ENCODE measurements at regions not wholly inside any gene's neighbourhood (a gene's known extent, or its start where the extent isn't known, plus 50 kb on each side); places are given as distances from the start of the nearest gene placed in this dataset.

- TF ChIP-seq CHD7 (IDR thresholded peaks at IDR 0.05; ENCODE audit: insufficient replicate concordance, low read length) (no peak), EP300 (IDR thresholded peaks at IDR 0.05; ENCODE audit: borderline replicate concordance in 1 of 2, low read depth in 2 of 2, low read length in 2 of 2) (no peak), CHD1 (IDR thresholded peaks at IDR 0.05; ENCODE audit: low read depth, low read length) (no peak), NRF1 (IDR thresholded peaks at IDR 0.05; ENCODE audit: low read depth, low read length) (no peak), RBBP5 (IDR thresholded peaks at IDR 0.05; ENCODE audit: borderline replicate concordance, low read depth, low read length) (no peak), SP1 (IDR thresholded peaks at IDR 0.05; ENCODE audit: low read depth, low read length) (no peak), GTF2F1 (IDR thresholded peaks at IDR 0.05; ENCODE audit: borderline replicate concordance, low read depth, low read length) (no peak), CTCF (IDR thresholded peaks at IDR 0.05; ENCODE audit: control extremely low read depth in 1 of 3, insufficient read depth in 1 of 3, low read depth in 1 of 3, low read length in 3 of 3) (no peak), TCF12 (IDR thresholded peaks at IDR 0.05; ENCODE audit: low read depth, low read length) (no peak), EZH2 (IDR thresholded peaks at IDR 0.05; ENCODE audit: low read depth, low read length, severe bottlenecking) (no peak)
Observed at GRCh38 chr5:27810458-27810857, 772.1 kb upstream of the CDH9 start (continued).

Data from H1 (cell line).